Kidney glomerular epithelial cell (primary cell): ENCODE measurements at regions not wholly inside any gene's neighbourhood (a gene's known extent, or its start where the extent isn't known, plus 50 kb on each side); places are given as distances from the start of the nearest gene placed in this dataset.
"Not testable (repeated sequence)": the region's sequence is repeated elsewhere in the genome, so short reads cannot be mapped to it uniquely, and the experiment has no call there.

Source experiments
- DNase-seq: peaks from one replicate; lab custom pipeline; 2025; lab: John Stamatoyannopoulos, UW

- DNase-seq, result peak; percentile 55
These were observed 60.0 kb upstream of the BANK1 start for GRCh38 chr4:101730291-101731117.

GRCh38 chr4:101727238-101727637 is 63.3 kb upstream of the BANK1 start:
- DNase-seq, result no peak

GRCh38 chr4:101724093-101724492 is 66.4 kb upstream of the BANK1 start:
- DNase-seq, result no peak

- no peak for DNase-seq
These were observed 71.7 kb upstream of the BANK1 start for GRCh38 chr4:101718810-101719209.

GRCh38 chr4:101711590-101712260 is 78.8 kb upstream of the BANK1 start:
- no peak for DNase-seq

- DNase-seq, result no peak
These were observed 79.7 kb upstream of the BANK1 start for GRCh38 chr4:101710806-101711205.

GRCh38 chr4:101708293-101709039 is 82.1 kb upstream of the BANK1 start:
- DNase-seq, result no peak

GRCh38 chr4:101707596-101707995 is 82.9 kb upstream of the BANK1 start:
- DNase-seq, result no peak

- DNase-seq, result no peak
These were observed 83.9 kb upstream of the BANK1 start for GRCh38 chr4:101706535-101707057.

- no peak for DNase-seq
These were observed 89.0 kb upstream of the BANK1 start for GRCh38 chr4:101701551-101701950.

GRCh38 chr4:101699441-101700124 is 90.9 kb upstream of the BANK1 start:
- DNase-seq, result no peak

GRCh38 chr4:101697266-101697665 is 93.3 kb upstream of the BANK1 start:
- DNase-seq, result no peak

- no peak for DNase-seq
These were observed 94.1 kb upstream of the BANK1 start for GRCh38 chr4:101696276-101697010.

GRCh38 chr4:101695176-101695575 is 95.4 kb upstream of the BANK1 start:
- no peak for DNase-seq

- DNase-seq, result not testable (repeated sequence)
These were observed 96.1 kb upstream of the BANK1 start for GRCh38 chr4:101694403-101694802.

GRCh38 chr4:101693842-101694398 is 96.6 kb upstream of the BANK1 start:
- DNase-seq, result no peak

GRCh38 chr4:101689220-101689619 is 101.3 kb upstream of the BANK1 start:
- no peak for DNase-seq

- no peak for DNase-seq
These were observed 105.4 kb upstream of the BANK1 start for GRCh38 chr4:101685126-101685525.

- no peak for DNase-seq
These were observed 107.6 kb upstream of the BANK1 start for GRCh38 chr4:101682946-101683345.

GRCh38 chr4:101678180-101678579 is 112.3 kb upstream of the BANK1 start:
- DNase-seq, result no peak

- DNase-seq, result no peak
These were observed 119.6 kb upstream of the BANK1 start for GRCh38 chr4:101670897-101671296.
